Fibroblast of lung (primary cell): ENCODE measurements at regions not wholly inside any gene's neighbourhood (a gene's known extent, or its start where the extent isn't known, plus 50 kb on each side); places are given as distances from the start of the nearest gene placed in this dataset.

Source experiments
- EZH2 ChIP-seq: IDR thresholded peaks from 2 replicates; pipeline ENCODE4 v1.5.1; 2012; ENCODE audit warnings: low read length, control low read depth, mild to moderate bottlenecking; ENCODE audit errors: missing control alignments
- TF ChIP-seq, protein P1 (sequence below), 2 donors: IDR thresholded peaks in 1 of 2; conservative IDR thresholded peaks in 1 of 2; 1 replicate in 1 of 2; 2 replicates in 1 of 2; pipeline ENCODE4 v1.5.1; 2011 to 2012; ENCODE audit warnings: low read length in 2 of 2, control low read depth in 1 of 2, inconsistent platforms in 1 of 2, low read depth in 1 of 2, mild to moderate bottlenecking in 1 of 2

DNA sequence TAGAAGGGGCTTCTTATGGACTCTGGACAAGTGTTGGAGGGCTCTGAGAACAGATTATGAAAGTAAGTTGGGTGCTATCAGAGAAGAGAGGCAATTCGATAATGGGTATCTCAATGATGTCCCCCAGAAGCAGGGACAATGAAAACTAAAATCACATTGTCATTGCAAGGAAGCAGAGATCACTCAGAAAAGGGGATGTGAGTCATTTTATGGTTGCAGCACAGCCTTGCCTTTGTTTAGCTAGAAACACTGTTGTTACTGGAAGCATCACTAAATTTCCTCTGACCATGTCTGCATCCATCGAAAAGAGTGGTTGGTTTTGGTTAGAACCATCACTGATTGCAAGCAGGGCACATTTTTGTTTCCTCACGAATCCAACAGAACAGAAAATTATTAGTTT is 246.8 kb upstream of the NWD2 start:
- TF ChIP-seq, protein P1, sequence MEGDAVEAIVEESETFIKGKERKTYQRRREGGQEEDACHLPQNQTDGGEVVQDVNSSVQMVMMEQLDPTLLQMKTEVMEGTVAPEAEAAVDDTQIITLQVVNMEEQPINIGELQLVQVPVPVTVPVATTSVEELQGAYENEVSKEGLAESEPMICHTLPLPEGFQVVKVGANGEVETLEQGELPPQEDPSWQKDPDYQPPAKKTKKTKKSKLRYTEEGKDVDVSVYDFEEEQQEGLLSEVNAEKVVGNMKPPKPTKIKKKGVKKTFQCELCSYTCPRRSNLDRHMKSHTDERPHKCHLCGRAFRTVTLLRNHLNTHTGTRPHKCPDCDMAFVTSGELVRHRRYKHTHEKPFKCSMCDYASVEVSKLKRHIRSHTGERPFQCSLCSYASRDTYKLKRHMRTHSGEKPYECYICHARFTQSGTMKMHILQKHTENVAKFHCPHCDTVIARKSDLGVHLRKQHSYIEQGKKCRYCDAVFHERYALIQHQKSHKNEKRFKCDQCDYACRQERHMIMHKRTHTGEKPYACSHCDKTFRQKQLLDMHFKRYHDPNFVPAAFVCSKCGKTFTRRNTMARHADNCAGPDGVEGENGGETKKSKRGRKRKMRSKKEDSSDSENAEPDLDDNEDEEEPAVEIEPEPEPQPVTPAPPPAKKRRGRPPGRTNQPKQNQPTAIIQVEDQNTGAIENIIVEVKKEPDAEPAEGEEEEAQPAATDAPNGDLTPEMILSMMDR (conservative IDR thresholded peaks at IDR 0.05 in 1 of 2, IDR thresholded peaks at IDR 0.05 in 1 of 2; ENCODE audit: low read depth in 1 of 2, low read length in 2 of 2): no peak
- TF ChIP-seq EZH2: no peak
